HL-60 (cell line): ENCODE measurements at regions not wholly inside any gene's neighbourhood (a gene's known extent, or its start where the extent isn't known, plus 50 kb on each side); places are given as distances from the start of the nearest gene placed in this dataset.

Source experiments
- CTCF ChIP-seq: IDR thresholded peaks from one replicate; pipeline ENCODE4 v1.5.1; 2011; ENCODE audit warnings: low read length, control low read depth, inconsistent platforms; ENCODE audit not compliant: insufficient read depth
- POLR2AphosphoS5 ChIP-seq: IDR thresholded peaks from 2 replicates; pipeline ENCODE4 v1.6.1; 2012; ENCODE audit warnings: low read depth
- REST ChIP-seq: IDR thresholded peaks from 2 replicates; pipeline ENCODE4 v1.6.1; 2012; ENCODE audit warnings: low read depth; ENCODE audit not compliant: insufficient replicate concordance

GRCh38 chr2:2568411-2568810, 237.3 kb upstream of the MYT1L start:
- TF ChIP-seq CTCF = no peak
- no peak for TF ChIP-seq REST
- TF ChIP-seq POLR2AphosphoS5 = no peak
